ENCODE measurements at regions not wholly inside any gene's neighbourhood (a gene's known extent, or its start where the extent isn't known, plus 50 kb on each side); places are given as distances from the start of the nearest gene placed in this dataset.
"Not testable (repeated sequence)": the region's sequence is repeated elsewhere in the genome, so short reads cannot be mapped to it uniquely, and the experiment has no call there.

GRCh38 chr2:44084850-44085249, 83.8 kb upstream of the PPM1B start:
- Histone ChIP-seq H3K4me3 (no peak overlapping the region), H3K36me3 (ENCODE audit: insufficient read depth in 1 of 2, low read depth in 1 of 2) (no peaks in the 10 kb centered on the region), H3K9me3 (no peaks in the 10 kb centered on the region), H3K27me3 (ENCODE audit: insufficient read depth in 3 of 3, low read length in 2 of 3) (no peaks in the 10 kb centered on the region), H3K4me1 (peaks cover 34% of the 10 kb centered on the region), H3K27ac (no peak overlapping the region)
- 93 to 97% (median 95%) methylated on average over 5 of the region's 5 CpGs for WGBS, 3 donors
- TF ChIP-seq CTCF (IDR thresholded peaks at IDR 0.05), result no peak
- no peak for DNase-seq
- intact Hi-C loops (cut with DNase I), result loop anchor here (5.0 to 10.0 kb wide), 3 partner anchors 80 to 207 kb away; partner anchors contain the start of gene PPM1B (in 1 of the 2)
- no peak for ATAC-seq

GRCh38 chr2:44086629-44087028, 82.0 kb upstream of the PPM1B start:
- Histone ChIP-seq H3K4me3 (peak overlapping the region; percentile 57), H3K36me3 (ENCODE audit: insufficient read depth in 1 of 2, low read depth in 1 of 2) (no peaks in the 10 kb centered on the region)

GRCh38 chr2:44087036-44087713, 81.5 kb upstream of the PPM1B start:
- Histone ChIP-seq H3K27ac (peak overlapping the region; percentile 90), H3K27me3 (ENCODE audit: insufficient read depth in 3 of 3, low read length in 2 of 3) (no peaks in the 10 kb centered on the region), H3K4me3 (peak overlapping the region; percentile 57), H3K36me3 (ENCODE audit: insufficient read depth in 1 of 2, low read depth in 1 of 2) (no peaks in the 10 kb centered on the region), H3K9me3 (no peaks in the 10 kb centered on the region), H3K4me1 (peaks cover 43% of the 10 kb centered on the region)
- peak; percentile 90 to 95 (median 93) for ATAC-seq
- peak; percentile 84 to 93 for DNase-seq
- intact Hi-C loops (cut with DNase I), result loop anchor here (2.0 to 10.0 kb wide), 4 partner anchors 78 to 205 kb away; partner anchors contain the start of gene PPM1B (in 2 of the 2)
- 4 to 11% (median 6%) methylated on average over 29 of the region's 29 CpGs for WGBS, 3 donors
- TF ChIP-seq CTCF (IDR thresholded peaks at IDR 0.05), result peak; percentile 97

More at GRCh38 chr2:44086629-44087028, 82.0 kb upstream of the PPM1B start:
- no peak for TF ChIP-seq CTCF (IDR thresholded peaks at IDR 0.05)
- whole genome bisulfite sequencing, 3 donors, result 71 to 73% (median 73%) methylated on average over 12 of the region's 12 CpGs
- intact Hi-C loops (cut with DNase I), result loop anchor here (2.0 to 10.0 kb wide), 4 partner anchors 78 to 206 kb away; partner anchors contain the start of gene PPM1B (in 2 of the 2)
- Histone ChIP-seq H3K27me3 (ENCODE audit: insufficient read depth in 3 of 3, low read length in 2 of 3) (no peaks in the 10 kb centered on the region), H3K9me3 (no peaks in the 10 kb centered on the region), H3K27ac (peak overlapping the region; percentile 90), H3K4me1 (peaks cover 43% of the 10 kb centered on the region)
- DNase-seq, result no peak
- peak in 1 of 4 donors; percentile 3 for ATAC-seq

- 44 to 68% (median 52%) methylated on average over 4 of the region's 4 CpGs for WGBS, 3 donors
- intact Hi-C loops (cut with DNase I), result loop anchor here (2.0 to 10.0 kb wide), 4 partner anchors 77 to 205 kb away; partner anchors contain the start of gene PPM1B (in 2 of the 2)
- peak overlapping the region; percentile 90 for H3K27ac ChIP-seq
- no peaks in the 10 kb centered on the region for H3K9me3 ChIP-seq
- peaks cover 42% of the 10 kb centered on the region for H3K4me1 ChIP-seq
- peak overlapping the region; percentile 57 for H3K4me3 ChIP-seq
- TF ChIP-seq CTCF (IDR thresholded peaks at IDR 0.05), result no peak
- ATAC-seq, result no peak
- no peaks in the 10 kb centered on the region for H3K36me3 ChIP-seq (ENCODE audit: insufficient read depth in 1 of 2, low read depth in 1 of 2)
- H3K27me3 ChIP-seq (ENCODE audit: insufficient read depth in 3 of 3, low read length in 2 of 3), result no peaks in the 10 kb centered on the region
- DNase-seq, result no peak
These were observed 81.0 kb upstream of the PPM1B start for GRCh38 chr2:44087714-44088092.

GRCh38 chr2:44092519-44092918, 76.2 kb upstream of the PPM1B start:
- intact Hi-C loops (cut with DNase I), result not testable (repeated sequence)
- H3K4me1 ChIP-seq, result peaks cover 29% of the 10 kb centered on the region

More at GRCh38 chr2:44092519-44092918, 76.2 kb upstream of the PPM1B start:
- not testable (repeated sequence) for H3K4me3 ChIP-seq; ATAC-seq; H3K27ac ChIP-seq; H3K36me3 ChIP-seq (ENCODE audit: insufficient read depth in 1 of 2, low read depth in 1 of 2); H3K27me3 ChIP-seq (ENCODE audit: insufficient read depth in 3 of 3, low read length in 2 of 3); DNase-seq; H3K9me3 ChIP-seq
- WGBS, 3 donors, result 95 to 98% (median 96%) methylated on average over 5 of the region's 5 CpGs
